ENCODE measurements at regions not wholly inside any gene's neighbourhood (a gene's known extent, or its start where the extent isn't known, plus 50 kb on each side); places are given as distances from the start of the nearest gene placed in this dataset.

DNA sequence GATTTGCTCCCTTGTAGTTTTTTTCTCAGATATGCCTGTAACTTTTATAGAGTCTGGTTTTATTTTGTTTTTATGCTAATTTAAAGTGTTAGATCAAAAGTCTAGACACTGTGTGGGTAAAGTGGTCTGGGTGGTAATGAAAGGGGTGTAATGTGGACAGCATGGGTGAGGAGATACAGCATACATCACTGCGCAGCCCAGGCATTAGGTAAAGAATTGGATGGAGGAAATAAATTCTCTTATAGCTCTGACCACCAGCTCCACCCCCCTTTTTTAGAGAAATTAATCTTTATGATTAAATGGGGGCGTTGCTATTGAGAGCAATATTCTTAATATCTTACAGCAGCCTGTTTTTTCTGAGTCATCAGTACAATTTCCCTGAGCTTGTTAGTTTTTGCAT, 163.9 kb upstream of the IGFBP7 start:
- FAIRE-seq (no peak), DNase-seq (ENCODE audit: insufficient read length, low spot score) (no peak)
- TF ChIP-seq, protein P1, sequence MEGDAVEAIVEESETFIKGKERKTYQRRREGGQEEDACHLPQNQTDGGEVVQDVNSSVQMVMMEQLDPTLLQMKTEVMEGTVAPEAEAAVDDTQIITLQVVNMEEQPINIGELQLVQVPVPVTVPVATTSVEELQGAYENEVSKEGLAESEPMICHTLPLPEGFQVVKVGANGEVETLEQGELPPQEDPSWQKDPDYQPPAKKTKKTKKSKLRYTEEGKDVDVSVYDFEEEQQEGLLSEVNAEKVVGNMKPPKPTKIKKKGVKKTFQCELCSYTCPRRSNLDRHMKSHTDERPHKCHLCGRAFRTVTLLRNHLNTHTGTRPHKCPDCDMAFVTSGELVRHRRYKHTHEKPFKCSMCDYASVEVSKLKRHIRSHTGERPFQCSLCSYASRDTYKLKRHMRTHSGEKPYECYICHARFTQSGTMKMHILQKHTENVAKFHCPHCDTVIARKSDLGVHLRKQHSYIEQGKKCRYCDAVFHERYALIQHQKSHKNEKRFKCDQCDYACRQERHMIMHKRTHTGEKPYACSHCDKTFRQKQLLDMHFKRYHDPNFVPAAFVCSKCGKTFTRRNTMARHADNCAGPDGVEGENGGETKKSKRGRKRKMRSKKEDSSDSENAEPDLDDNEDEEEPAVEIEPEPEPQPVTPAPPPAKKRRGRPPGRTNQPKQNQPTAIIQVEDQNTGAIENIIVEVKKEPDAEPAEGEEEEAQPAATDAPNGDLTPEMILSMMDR (IDR thresholded peaks at IDR 0.05; ENCODE audit: insufficient read depth, missing control alignments): no peak

DNA sequence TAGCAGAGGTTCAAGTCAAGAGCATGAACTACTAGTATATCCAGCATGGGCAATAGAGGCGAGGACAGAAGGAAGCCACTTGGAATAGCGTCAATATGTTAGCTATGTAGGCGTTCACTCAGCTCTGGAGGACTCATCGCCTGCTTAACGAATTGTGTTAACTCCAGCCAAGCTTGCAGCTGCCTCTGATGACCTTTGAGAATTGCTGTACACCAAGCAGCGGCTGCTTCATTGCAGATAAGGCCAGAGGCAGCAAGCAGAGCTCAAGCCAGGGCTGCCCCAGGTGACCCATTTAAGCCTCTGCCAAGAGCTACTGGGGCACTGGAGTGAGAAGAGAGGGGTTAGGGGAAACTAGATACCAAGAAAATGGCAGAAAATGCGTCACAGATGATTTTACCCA, 160.2 kb upstream of the IGFBP7 start:
- TF ChIP-seq, protein P1 (IDR thresholded peaks at IDR 0.05; ENCODE audit: insufficient read depth, missing control alignments): no peak
- FAIRE-seq (no peak), DNase-seq (ENCODE audit: insufficient read length, low spot score) (no peak)

DNA sequence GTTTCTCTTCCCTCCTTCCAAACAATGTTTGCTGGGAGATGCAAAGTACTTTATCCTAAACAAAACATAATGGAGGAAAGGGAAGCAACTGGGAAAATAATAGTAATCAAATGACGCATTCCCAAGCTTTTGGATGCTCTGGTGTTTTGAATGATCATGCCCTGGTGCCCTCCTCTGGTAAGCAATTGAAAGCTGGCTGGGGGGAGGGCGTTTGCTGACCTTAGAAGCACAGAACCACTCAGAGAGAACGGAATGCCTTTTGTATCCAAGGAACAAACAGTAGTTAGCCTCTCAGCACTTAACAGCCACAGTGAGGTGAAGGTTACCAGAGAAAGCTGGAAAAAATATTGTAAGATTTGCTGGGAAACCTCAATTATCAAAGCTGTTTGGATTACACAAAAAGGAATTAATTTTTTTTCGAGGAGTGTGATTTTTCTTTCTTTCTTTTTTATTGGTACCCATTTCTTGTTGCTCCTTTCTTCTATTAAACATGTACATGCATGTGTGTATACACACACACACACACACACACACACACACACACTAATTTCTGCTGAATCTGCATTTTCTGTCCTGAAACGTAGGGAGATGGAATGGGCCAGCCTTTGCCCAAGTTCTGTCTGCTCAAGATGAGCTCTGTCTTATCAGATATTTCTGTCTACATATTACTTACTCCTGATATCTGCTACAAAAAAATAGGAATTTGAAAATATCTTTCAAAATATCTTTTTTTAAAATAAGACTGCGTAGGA, 155.8 kb upstream of the IGFBP7 start:
- no peak for DNase-seq (ENCODE audit: insufficient read length, low spot score)
- TF ChIP-seq, protein P1 (IDR thresholded peaks at IDR 0.05; ENCODE audit: insufficient read depth, missing control alignments): no peak
- FAIRE-seq: no peak

DNA sequence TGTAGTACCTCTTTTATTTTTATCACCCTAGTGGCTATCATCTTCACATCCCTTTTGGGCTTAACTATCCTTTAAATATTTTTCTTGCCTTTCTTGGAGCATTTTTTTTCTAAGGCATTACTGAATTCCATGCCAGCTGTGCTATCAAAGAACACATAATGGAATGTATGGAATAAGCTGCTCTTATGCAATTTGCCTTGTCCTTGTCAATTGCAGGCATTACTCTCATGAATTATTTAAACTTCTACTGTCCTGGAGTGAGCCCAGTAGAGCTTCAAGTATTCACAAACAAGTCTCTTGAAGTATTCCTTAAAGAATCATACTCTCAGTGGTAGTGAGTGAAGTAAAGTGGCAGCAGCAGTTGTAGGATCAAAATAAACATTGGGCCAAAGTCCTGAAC, 144.6 kb upstream of the IGFBP7 start:
- DNase-seq (ENCODE audit: insufficient read length, low spot score) (no peak), FAIRE-seq (no peak)
- TF ChIP-seq, protein P1 (IDR thresholded peaks at IDR 0.05; ENCODE audit: insufficient read depth, missing control alignments): no peak

DNA sequence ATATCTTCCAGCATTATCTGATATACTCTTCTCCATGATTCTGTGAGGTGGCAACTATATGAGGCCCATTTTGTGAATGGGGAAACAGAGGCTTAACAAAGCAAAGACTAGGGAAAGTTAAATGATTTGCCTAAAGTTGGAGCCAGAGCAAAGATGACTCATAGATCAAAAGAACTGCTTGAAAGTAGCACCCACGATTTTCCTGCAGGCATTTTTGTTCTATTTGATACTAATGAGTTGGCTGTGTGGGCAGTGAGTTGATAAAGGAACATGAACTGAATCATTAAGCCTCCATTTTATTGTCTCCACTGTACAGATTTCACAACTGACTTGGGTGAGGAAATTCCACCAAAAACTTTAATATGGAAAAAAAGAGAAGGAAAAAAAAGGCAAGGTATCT, 138.9 kb upstream of the IGFBP7 start:
- TF ChIP-seq, protein P1 (IDR thresholded peaks at IDR 0.05; ENCODE audit: insufficient read depth, missing control alignments): no peak
- DNase-seq (ENCODE audit: insufficient read length, low spot score) (no peak), FAIRE-seq (no peak)

DNA sequence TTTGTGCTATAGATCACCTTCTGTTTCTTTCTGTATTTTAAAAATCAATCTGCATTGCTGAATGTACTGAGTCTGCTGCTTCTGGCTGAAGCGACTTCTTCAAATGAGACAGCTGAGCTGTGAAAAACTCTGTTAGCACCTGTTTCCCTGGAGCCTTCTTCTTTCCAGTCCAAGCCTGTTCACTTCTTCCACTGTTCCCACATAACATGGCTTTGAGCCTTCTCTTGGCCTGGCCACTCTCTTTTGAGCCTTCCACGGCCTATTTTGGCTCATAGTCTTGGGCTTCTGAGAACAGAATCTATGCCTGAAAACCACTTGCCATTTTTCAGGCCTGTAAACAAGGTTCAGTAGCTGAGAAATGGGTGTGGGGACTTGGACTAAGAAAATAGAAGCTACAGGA, 132.9 kb upstream of the IGFBP7 start:
- no peak for DNase-seq (ENCODE audit: insufficient read length, low spot score)
- TF ChIP-seq, protein P1 (IDR thresholded peaks at IDR 0.05; ENCODE audit: insufficient read depth, missing control alignments): no peak
- FAIRE-seq: no peak

DNA sequence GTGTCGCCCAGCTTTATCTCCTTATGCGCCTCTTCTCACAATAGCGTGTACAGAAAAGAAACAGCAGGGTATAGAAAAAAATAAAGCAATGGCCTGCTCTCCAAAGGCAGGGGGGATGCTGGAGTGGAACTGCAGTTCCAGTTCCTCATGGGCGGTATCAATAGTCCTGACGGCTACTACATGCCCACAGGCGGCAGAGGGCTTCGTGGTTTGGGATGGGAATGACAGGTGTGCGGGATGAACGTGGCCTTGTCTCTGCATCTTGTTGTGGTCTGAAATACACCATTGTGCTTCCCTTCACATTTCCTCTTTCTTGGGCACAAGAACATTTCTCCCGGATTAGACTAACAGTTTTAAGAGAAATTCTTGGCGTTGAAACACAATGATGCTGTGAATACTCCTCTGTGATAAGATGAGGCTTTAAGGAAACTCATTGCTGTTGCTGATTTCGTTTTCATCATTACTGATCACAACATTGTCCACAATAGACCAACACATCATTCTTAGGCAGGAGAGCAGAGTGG, 124.1 kb upstream of the IGFBP7 start:
- no peak for DNase-seq (ENCODE audit: insufficient read length, low spot score)
- TF ChIP-seq, protein P1 (IDR thresholded peaks at IDR 0.05; ENCODE audit: insufficient read depth, missing control alignments): no peak

More for the DNA sequence above, 124.1 kb upstream of the IGFBP7 start:
- no peak for FAIRE-seq

Data from D721Med (cell line).